ENCODE measurements at regions not wholly inside any gene's neighbourhood (a gene's known extent, or its start where the extent isn't known, plus 50 kb on each side); places are given as distances from the start of the nearest gene placed in this dataset.
A peak's percentile ranks its signal among the peaks of the same experiment; 100 is the strongest.
"Not testable (repeated sequence)": the region's sequence is repeated elsewhere in the genome, so short reads cannot be mapped to it uniquely, and the experiment has no call there.

- Histone ChIP-seq H3K27me3 (ENCODE audit: control insufficient read depth, insufficient read depth, low read length) (no peaks in the 10 kb centered on the region), H3K36me3 (ENCODE audit: control insufficient read depth, insufficient read depth, low read length) (no peaks in the 10 kb centered on the region), H3K4me1 (ENCODE audit: control insufficient read depth, insufficient read depth, low read length) (no peaks in the 10 kb centered on the region), H3K27ac (ENCODE audit: low read length) (no peak overlapping the region), H3K9me3 (ENCODE audit: control insufficient read depth, low read depth, low read length) (no peaks in the 10 kb centered on the region), H3K4me3 (ENCODE audit: low read length) (no peak overlapping the region)
- DNase-seq = peak; percentile 7 to 24
- 100% methylated on average over 3 of the region's 5 CpGs for WGBS (ENCODE audit: insufficient coverage, low lambda C conversion rate)
Observed at GRCh38 chr9:21709464-21710058, 92.9 kb upstream of the MTAP start.

- no peak for DNase-seq
- 100% methylated on average over 2 of the region's 4 CpGs for WGBS (ENCODE audit: insufficient coverage, low lambda C conversion rate)
- Histone ChIP-seq H3K27me3 (ENCODE audit: control insufficient read depth, insufficient read depth, low read length) (no peaks in the 10 kb centered on the region), H3K9me3 (ENCODE audit: control insufficient read depth, low read depth, low read length) (no peaks in the 10 kb centered on the region), H3K27ac (ENCODE audit: low read length) (no peak overlapping the region), H3K4me3 (ENCODE audit: low read length) (no peak overlapping the region), H3K36me3 (ENCODE audit: control insufficient read depth, insufficient read depth, low read length) (no peaks in the 10 kb centered on the region), H3K4me1 (ENCODE audit: control insufficient read depth, insufficient read depth, low read length) (no peaks in the 10 kb centered on the region)
Observed at GRCh38 chr9:21710548-21711191, 91.8 kb upstream of the MTAP start.

- no CpG with 5 or more reads among the region's 2 CpGs for WGBS (ENCODE audit: insufficient coverage, low lambda C conversion rate)
- DNase-seq = no peak
- H3K36me3 ChIP-seq (ENCODE audit: control insufficient read depth, insufficient read depth, low read length) = no peaks in the 10 kb centered on the region
Observed at GRCh38 chr9:21711504-21711903, 90.9 kb upstream of the MTAP start.

GRCh38 chr9:21715408-21715807 lies 87.0 kb upstream of the MTAP start:
- Histone ChIP-seq H3K4me1 (ENCODE audit: control insufficient read depth, insufficient read depth, low read length) (no peaks in the 10 kb centered on the region), H3K27ac (ENCODE audit: low read length) (no peak overlapping the region), H3K9me3 (ENCODE audit: control insufficient read depth, low read depth, low read length) (no peaks in the 10 kb centered on the region), H3K27me3 (ENCODE audit: control insufficient read depth, insufficient read depth, low read length) (no peaks in the 10 kb centered on the region), H3K4me3 (ENCODE audit: low read length) (no peak overlapping the region), H3K36me3 (ENCODE audit: control insufficient read depth, insufficient read depth, low read length) (no peaks in the 10 kb centered on the region)
- WGBS (ENCODE audit: insufficient coverage, low lambda C conversion rate) = no CpG with 5 or more reads among the region's 1 CpG
- DNase-seq = no peak

More at GRCh38 chr9:21711504-21711903, 90.9 kb upstream of the MTAP start:
- Histone ChIP-seq H3K4me3 (ENCODE audit: low read length) (no peak overlapping the region), H3K4me1 (ENCODE audit: control insufficient read depth, insufficient read depth, low read length) (no peaks in the 10 kb centered on the region), H3K27ac (ENCODE audit: low read length) (no peak overlapping the region), H3K27me3 (ENCODE audit: control insufficient read depth, insufficient read depth, low read length) (no peaks in the 10 kb centered on the region), H3K9me3 (ENCODE audit: control insufficient read depth, low read depth, low read length) (no peaks in the 10 kb centered on the region)

GRCh38 chr9:21720758-21721157 lies 81.7 kb upstream of the MTAP start:
- no peaks in the 10 kb centered on the region for H3K9me3 ChIP-seq (ENCODE audit: control insufficient read depth, low read depth, low read length)
- H3K4me1 ChIP-seq (ENCODE audit: control insufficient read depth, insufficient read depth, low read length) = no peaks in the 10 kb centered on the region
- H3K27ac ChIP-seq (ENCODE audit: low read length) = no peak overlapping the region
- no CpG with 5 or more reads among the region's 5 CpGs for WGBS (ENCODE audit: insufficient coverage, low lambda C conversion rate)
- H3K4me3 ChIP-seq (ENCODE audit: low read length) = no peak overlapping the region
- no peak for DNase-seq
- no peaks in the 10 kb centered on the region for H3K36me3 ChIP-seq (ENCODE audit: control insufficient read depth, insufficient read depth, low read length)
- H3K27me3 ChIP-seq (ENCODE audit: control insufficient read depth, insufficient read depth, low read length) = no peaks in the 10 kb centered on the region

- H3K4me1 ChIP-seq (ENCODE audit: control insufficient read depth, insufficient read depth, low read length); H3K9me3 ChIP-seq (ENCODE audit: control insufficient read depth, low read depth, low read length); H3K36me3 ChIP-seq (ENCODE audit: control insufficient read depth, insufficient read depth, low read length); H3K27ac ChIP-seq (ENCODE audit: low read length); DNase-seq; H3K4me3 ChIP-seq (ENCODE audit: low read length); H3K27me3 ChIP-seq (ENCODE audit: control insufficient read depth, insufficient read depth, low read length): not testable (repeated sequence)
- WGBS (ENCODE audit: insufficient coverage, low lambda C conversion rate) = no CpG with 5 or more reads among the region's 9 CpGs
Observed at GRCh38 chr9:21727411-21727810, 75.0 kb upstream of the MTAP start.

GRCh38 chr9:21728781-21729180 lies 73.7 kb upstream of the MTAP start:
- no peak overlapping the region for H3K27ac ChIP-seq (ENCODE audit: low read length)

GRCh38 chr9:21729648-21730047 lies 72.8 kb upstream of the MTAP start:
- Histone ChIP-seq H3K27me3 (ENCODE audit: control insufficient read depth, insufficient read depth, low read length) (no peaks in the 10 kb centered on the region), H3K4me1 (ENCODE audit: control insufficient read depth, insufficient read depth, low read length) (no peaks in the 10 kb centered on the region), H3K9me3 (ENCODE audit: control insufficient read depth, low read depth, low read length) (no peaks in the 10 kb centered on the region), H3K4me3 (ENCODE audit: low read length) (no peak overlapping the region), H3K27ac (ENCODE audit: low read length) (no peak overlapping the region), H3K36me3 (ENCODE audit: control insufficient read depth, insufficient read depth, low read length) (no peaks in the 10 kb centered on the region)
- no peak for DNase-seq
- WGBS (ENCODE audit: insufficient coverage, low lambda C conversion rate) = no CpG with 5 or more reads among the region's 2 CpGs

More at GRCh38 chr9:21728781-21729180, 73.7 kb upstream of the MTAP start:
- H3K9me3 ChIP-seq (ENCODE audit: control insufficient read depth, low read depth, low read length) = no peaks in the 10 kb centered on the region
- H3K4me3 ChIP-seq (ENCODE audit: low read length) = no peak overlapping the region
- no peaks in the 10 kb centered on the region for H3K4me1 ChIP-seq (ENCODE audit: control insufficient read depth, insufficient read depth, low read length)
- H3K27me3 ChIP-seq (ENCODE audit: control insufficient read depth, insufficient read depth, low read length) = no peaks in the 10 kb centered on the region
- no peaks in the 10 kb centered on the region for H3K36me3 ChIP-seq (ENCODE audit: control insufficient read depth, insufficient read depth, low read length)
- WGBS (ENCODE audit: insufficient coverage, low lambda C conversion rate) = 100% methylated on average over 1 of the region's 5 CpGs
- DNase-seq = no peak

- Histone ChIP-seq H3K27me3 (ENCODE audit: control insufficient read depth, insufficient read depth, low read length) (no peaks in the 10 kb centered on the region), H3K9me3 (ENCODE audit: control insufficient read depth, low read depth, low read length) (no peaks in the 10 kb centered on the region), H3K27ac (ENCODE audit: low read length) (no peak overlapping the region), H3K36me3 (ENCODE audit: control insufficient read depth, insufficient read depth, low read length) (no peaks in the 10 kb centered on the region), H3K4me1 (ENCODE audit: control insufficient read depth, insufficient read depth, low read length) (no peaks in the 10 kb centered on the region), H3K4me3 (ENCODE audit: low read length) (no peak overlapping the region)
- DNase-seq = no peak
- WGBS (ENCODE audit: insufficient coverage, low lambda C conversion rate) = no CpG with 5 or more reads among the region's 1 CpG
Observed at GRCh38 chr9:21730899-21731298, 71.5 kb upstream of the MTAP start.

GRCh38 chr9:21741151-21741550 lies 61.3 kb upstream of the MTAP start:
- H3K9me3 ChIP-seq (ENCODE audit: control insufficient read depth, low read depth, low read length) = no peaks in the 10 kb centered on the region
- H3K4me3 ChIP-seq (ENCODE audit: low read length) = no peak overlapping the region
- no peak for DNase-seq
- H3K4me1 ChIP-seq (ENCODE audit: control insufficient read depth, insufficient read depth, low read length) = no peaks in the 10 kb centered on the region
- peaks cover 4% of the 10 kb centered on the region for H3K27me3 ChIP-seq (ENCODE audit: control insufficient read depth, insufficient read depth, low read length)
- no peaks in the 10 kb centered on the region for H3K36me3 ChIP-seq (ENCODE audit: control insufficient read depth, insufficient read depth, low read length)
- no peak overlapping the region for H3K27ac ChIP-seq (ENCODE audit: low read length)

- Histone ChIP-seq H3K4me1 (ENCODE audit: control insufficient read depth, insufficient read depth, low read length) (no peaks in the 10 kb centered on the region), H3K4me3 (ENCODE audit: low read length) (no peak overlapping the region), H3K27me3 (ENCODE audit: control insufficient read depth, insufficient read depth, low read length) (peaks cover 3% of the 10 kb centered on the region), H3K9me3 (ENCODE audit: control insufficient read depth, low read depth, low read length) (no peaks in the 10 kb centered on the region), H3K36me3 (ENCODE audit: control insufficient read depth, insufficient read depth, low read length) (no peaks in the 10 kb centered on the region), H3K27ac (ENCODE audit: low read length) (no peak overlapping the region)
- DNase-seq = no peak
- WGBS (ENCODE audit: insufficient coverage, low lambda C conversion rate) = no CpG with 5 or more reads among the region's 3 CpGs
Observed at GRCh38 chr9:21744320-21744719, 58.1 kb upstream of the MTAP start.
